ENCODE measurements at regions not wholly inside any gene's neighbourhood (a gene's known extent, or its start where the extent isn't known, plus 50 kb on each side); places are given as distances from the start of the nearest gene placed in this dataset.
"Not testable (repeated sequence)": the region's sequence is repeated elsewhere in the genome, so short reads cannot be mapped to it uniquely, and the experiment has no call there.

DNA sequence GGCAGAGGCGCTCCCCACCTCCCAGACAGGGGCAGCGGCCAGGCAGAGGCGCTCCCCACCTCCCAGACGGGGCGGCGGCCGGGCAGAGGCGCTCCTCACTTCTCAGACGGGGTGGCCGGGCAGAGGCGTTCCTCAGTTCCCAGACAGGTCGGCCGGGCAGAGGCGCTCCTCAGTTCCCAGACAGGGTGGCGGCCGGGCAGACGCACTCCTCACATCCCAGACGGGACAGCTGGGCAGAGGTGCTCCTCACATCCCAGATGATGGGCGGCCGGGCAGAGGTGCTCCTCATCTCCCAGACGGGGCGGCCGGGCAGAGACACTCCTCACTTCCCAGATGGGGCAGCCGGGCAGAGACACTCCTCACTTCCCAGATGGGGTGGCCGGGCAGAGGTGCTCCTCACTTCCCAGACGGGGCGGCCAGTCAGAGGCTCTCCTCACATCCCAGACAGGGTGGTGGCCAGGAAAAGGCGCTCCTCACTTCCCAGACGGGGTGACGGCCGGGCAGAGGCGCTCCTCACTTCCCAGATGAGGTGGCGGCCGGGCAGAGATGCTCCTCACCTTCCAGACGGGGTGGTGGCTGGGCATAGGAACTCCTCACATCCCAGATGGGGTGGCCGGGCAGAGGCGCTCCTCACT lies 75.1 kb downstream of the CARTPT start:
- H3K36me3 ChIP-seq (ENCODE audit: control insufficient read depth, insufficient read depth, low read length, severe bottlenecking): no peaks in the 10 kb centered on the region
- peaks cover 9% of the 10 kb centered on the region for H3K27me3 ChIP-seq (replicated peaks; ENCODE audit: control insufficient read depth, insufficient read depth, low read length)
- no peak overlapping the region for H3K4me3 ChIP-seq (ENCODE audit: low read length)
- peaks cover 8% of the 10 kb centered on the region for H3K9me3 ChIP-seq (ENCODE audit: control insufficient read depth, low read length)
- no peak for DNase-seq (ENCODE audit: low read depth)
- H3K4me1 ChIP-seq (ENCODE audit: control insufficient read depth, insufficient read depth, low read length): no peaks in the 10 kb centered on the region
- no peak overlapping the region for H3K9ac ChIP-seq (ENCODE audit: low read length)

DNA sequence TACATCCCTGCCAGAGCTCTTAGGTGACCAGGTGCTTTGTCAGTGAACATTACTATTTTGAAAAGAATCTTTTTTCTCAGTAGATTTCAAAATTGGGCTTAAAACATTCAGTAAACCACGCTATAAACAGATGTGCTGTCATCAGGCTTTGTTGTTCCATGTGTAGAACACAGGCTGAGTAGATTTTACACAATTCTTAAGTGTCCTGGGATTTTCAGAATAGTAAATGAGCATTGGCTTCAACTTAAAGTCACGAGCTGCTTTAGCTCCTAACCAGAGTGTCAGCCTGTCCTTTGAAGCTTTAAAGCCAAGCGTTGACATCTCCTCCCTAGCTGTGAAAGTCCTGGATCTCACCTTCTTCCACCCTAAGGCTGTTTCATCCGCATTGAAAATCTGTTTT lies 83.6 kb downstream of the CARTPT start:
- DNase-seq (ENCODE audit: low read depth): no peak
- Histone ChIP-seq H3K9me3 (ENCODE audit: control insufficient read depth, low read length) (peaks cover 3% of the 10 kb centered on the region), H3K4me3 (ENCODE audit: low read length) (no peak overlapping the region), H3K9ac (ENCODE audit: low read length) (no peak overlapping the region), H3K4me1 (ENCODE audit: control insufficient read depth, insufficient read depth, low read length) (no peaks in the 10 kb centered on the region), H3K36me3 (ENCODE audit: control insufficient read depth, insufficient read depth, low read length, severe bottlenecking) (no peaks in the 10 kb centered on the region), H3K27me3 (replicated peaks; ENCODE audit: control insufficient read depth, insufficient read depth, low read length) (peaks cover 22% of the 10 kb centered on the region)

DNA sequence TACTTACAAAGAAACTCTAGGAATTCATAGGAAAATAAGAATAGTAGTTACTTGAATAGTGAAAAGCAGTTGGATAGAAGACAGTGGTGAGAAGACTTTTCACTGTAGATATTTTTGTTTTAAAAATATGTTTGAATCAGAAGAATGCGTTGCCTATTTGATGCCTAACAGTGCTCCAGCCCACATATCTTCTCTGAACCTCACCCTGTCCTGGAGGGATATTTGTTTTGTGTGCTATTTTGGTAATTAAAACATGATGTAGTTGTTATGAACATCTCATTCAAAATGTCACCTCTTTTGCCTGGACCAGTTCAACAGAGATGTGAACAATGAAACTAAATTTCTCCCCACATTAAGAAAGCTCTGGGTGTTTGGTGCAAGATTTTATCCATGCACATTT lies 87.6 kb downstream of the CARTPT start:
- H3K36me3 ChIP-seq (ENCODE audit: control insufficient read depth, insufficient read depth, low read length, severe bottlenecking): no peaks in the 10 kb centered on the region
- no peaks in the 10 kb centered on the region for H3K9me3 ChIP-seq (ENCODE audit: control insufficient read depth, low read length)
- H3K27me3 ChIP-seq (replicated peaks; ENCODE audit: control insufficient read depth, insufficient read depth, low read length): peaks cover 15% of the 10 kb centered on the region
- no peak overlapping the region for H3K9ac ChIP-seq (ENCODE audit: low read length)
- no peak for DNase-seq (ENCODE audit: low read depth)
- peaks cover 8% of the 10 kb centered on the region for H3K4me1 ChIP-seq (ENCODE audit: control insufficient read depth, insufficient read depth, low read length)
- no peak overlapping the region for H3K4me3 ChIP-seq (ENCODE audit: low read length)

DNA sequence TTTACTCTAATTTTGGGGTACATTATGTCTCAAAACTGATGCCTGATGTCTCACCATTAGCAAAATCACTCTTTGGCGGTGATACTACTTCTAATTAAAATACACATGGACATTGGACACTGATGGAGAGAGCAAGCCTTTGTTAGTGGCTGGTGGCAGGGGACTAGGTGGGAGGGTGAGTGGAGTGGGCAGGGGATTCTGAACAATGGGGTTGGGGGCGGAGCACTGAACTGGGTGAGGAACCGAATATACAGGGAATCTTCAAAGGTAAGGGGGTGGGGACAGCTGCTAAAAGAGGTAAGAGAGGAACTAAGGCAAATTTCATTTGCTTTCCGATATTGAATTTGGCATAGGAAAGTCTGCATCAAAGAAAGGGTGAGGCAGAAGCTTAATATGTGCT lies 88.8 kb downstream of the CARTPT start:
- DNase-seq (ENCODE audit: low read depth): no peak
- Histone ChIP-seq H3K27me3 (replicated peaks; ENCODE audit: control insufficient read depth, insufficient read depth, low read length) (peaks cover 4% of the 10 kb centered on the region), H3K4me3 (ENCODE audit: low read length) (no peak overlapping the region)

DNA sequence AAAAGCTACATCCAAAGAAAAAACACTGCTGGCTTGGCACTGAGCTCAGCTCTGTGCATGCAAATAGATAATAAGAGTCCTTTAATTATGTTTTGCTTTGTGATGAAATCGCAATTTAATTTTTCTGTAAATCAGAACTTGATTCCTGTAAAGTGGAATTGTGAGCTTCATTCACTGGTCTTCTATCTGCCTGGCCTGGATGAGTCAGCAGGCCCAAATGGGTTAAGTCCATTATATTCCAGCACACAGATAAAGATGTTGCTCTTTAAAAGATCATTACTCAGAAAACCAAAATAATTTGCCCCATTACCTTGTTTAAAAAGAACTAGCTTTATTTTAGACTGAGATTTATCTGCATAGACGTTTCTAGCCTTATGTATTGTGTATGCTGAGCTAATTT lies 90.4 kb downstream of the CARTPT start:
- H3K9ac ChIP-seq (ENCODE audit: low read length): no peak overlapping the region
- no peaks in the 10 kb centered on the region for H3K36me3 ChIP-seq (ENCODE audit: control insufficient read depth, insufficient read depth, low read length, severe bottlenecking)
- no peaks in the 10 kb centered on the region for H3K9me3 ChIP-seq (ENCODE audit: control insufficient read depth, low read length)
- peaks cover 8% of the 10 kb centered on the region for H3K4me1 ChIP-seq (ENCODE audit: control insufficient read depth, insufficient read depth, low read length)
- no peak for DNase-seq (ENCODE audit: low read depth)
- no peak overlapping the region for H3K4me3 ChIP-seq (ENCODE audit: low read length)
- no peaks in the 10 kb centered on the region for H3K27me3 ChIP-seq (replicated peaks; ENCODE audit: control insufficient read depth, insufficient read depth, low read length)

More for the DNA sequence above, 88.8 kb downstream of the CARTPT start:
- Histone ChIP-seq H3K4me1 (ENCODE audit: control insufficient read depth, insufficient read depth, low read length) (peaks cover 8% of the 10 kb centered on the region), H3K36me3 (ENCODE audit: control insufficient read depth, insufficient read depth, low read length, severe bottlenecking) (no peaks in the 10 kb centered on the region), H3K9ac (ENCODE audit: low read length) (no peak overlapping the region), H3K9me3 (ENCODE audit: control insufficient read depth, low read length) (no peaks in the 10 kb centered on the region)

DNA sequence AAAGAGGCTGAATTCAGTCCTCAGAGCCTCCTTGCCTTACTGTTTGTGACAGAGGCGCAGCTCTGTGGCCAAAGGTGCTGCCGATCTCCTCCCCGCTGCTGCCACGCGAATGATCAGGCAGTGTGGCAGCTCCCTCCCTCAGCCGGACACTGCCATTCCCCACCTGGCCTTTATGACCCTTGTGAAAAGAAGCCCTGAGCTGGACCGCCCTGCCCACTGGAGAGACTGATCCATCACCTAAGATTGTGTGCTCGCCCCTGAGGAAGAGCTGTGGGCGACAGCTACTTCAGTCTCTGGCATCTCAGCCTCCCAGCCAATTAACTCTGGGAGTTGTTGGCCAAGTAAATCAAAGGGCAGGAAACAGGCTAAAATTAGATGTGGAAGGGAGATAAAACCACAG lies 90.9 kb downstream of the CARTPT start:
- peaks cover 8% of the 10 kb centered on the region for H3K4me1 ChIP-seq (ENCODE audit: control insufficient read depth, insufficient read depth, low read length)
- H3K9me3 ChIP-seq (ENCODE audit: control insufficient read depth, low read length): no peaks in the 10 kb centered on the region
- no peak overlapping the region for H3K4me3 ChIP-seq (ENCODE audit: low read length)
- no peak overlapping the region for H3K9ac ChIP-seq (ENCODE audit: low read length)
- no peak for DNase-seq (ENCODE audit: low read depth)
- no peaks in the 10 kb centered on the region for H3K36me3 ChIP-seq (ENCODE audit: control insufficient read depth, insufficient read depth, low read length, severe bottlenecking)
- no peaks in the 10 kb centered on the region for H3K27me3 ChIP-seq (replicated peaks; ENCODE audit: control insufficient read depth, insufficient read depth, low read length)

DNA sequence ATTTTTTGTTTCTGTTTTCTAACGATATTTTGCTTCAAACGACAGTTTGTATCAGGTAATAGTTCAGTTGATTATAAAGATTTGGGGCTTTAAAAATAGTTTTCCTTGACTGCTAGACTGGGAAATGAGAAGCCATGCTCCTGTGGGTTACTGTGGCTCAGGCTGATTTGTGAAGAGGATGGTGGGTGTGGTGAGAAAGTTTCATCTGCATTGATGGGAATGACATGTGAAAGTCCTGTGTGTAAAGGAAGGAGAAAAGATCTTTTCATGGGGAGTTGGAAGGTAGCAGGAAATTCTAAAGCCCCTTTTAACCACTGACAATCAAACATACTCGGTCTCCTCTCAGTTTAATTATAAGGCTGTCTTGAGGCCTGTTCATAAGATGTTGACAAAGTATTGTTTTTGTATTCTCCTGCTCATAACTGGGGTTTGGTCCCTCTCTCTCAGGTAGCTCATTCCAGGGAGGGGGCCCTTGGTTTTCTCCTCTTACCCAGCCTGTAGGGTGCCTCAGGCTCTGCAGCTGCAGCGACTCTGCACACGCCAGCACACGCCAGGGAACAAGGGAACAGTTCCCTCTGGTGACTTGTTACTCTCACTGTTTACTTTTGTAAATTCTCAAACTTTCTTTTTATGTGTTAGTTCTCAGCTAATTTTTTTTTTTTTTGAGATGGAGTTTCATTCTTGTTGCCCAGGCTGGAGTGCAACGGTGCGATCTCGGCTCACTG lies 91.6 kb downstream of the CARTPT start:
- Histone ChIP-seq H3K36me3 (ENCODE audit: control insufficient read depth, insufficient read depth, low read length, severe bottlenecking) (no peaks in the 10 kb centered on the region), H3K9ac (ENCODE audit: low read length) (no peak overlapping the region), H3K27me3 (replicated peaks; ENCODE audit: control insufficient read depth, insufficient read depth, low read length) (no peaks in the 10 kb centered on the region), H3K4me1 (ENCODE audit: control insufficient read depth, insufficient read depth, low read length) (peaks cover 8% of the 10 kb centered on the region), H3K4me3 (ENCODE audit: low read length) (no peak overlapping the region), H3K9me3 (ENCODE audit: control insufficient read depth, low read length) (no peaks in the 10 kb centered on the region)
- no peak for DNase-seq (ENCODE audit: low read depth)

DNA sequence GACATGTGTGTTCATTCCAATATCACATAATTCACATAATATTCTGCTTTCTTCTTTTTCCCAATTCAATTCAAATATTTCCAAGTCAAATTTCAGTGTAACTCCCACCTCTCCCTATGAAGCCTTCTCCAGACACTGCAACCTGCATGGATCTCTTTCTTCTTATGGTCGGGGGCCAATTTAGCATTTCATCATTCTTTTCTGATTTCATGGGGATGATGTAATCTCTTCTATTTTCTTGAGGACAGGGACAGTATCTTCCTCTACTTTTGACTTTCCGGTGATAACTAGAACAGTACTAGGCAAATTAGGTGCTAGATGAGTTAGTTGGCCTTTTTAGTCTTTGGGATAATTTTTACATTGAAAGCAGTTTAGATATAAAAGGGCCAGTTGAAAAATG lies 92.7 kb downstream of the CARTPT start:
- no peaks in the 10 kb centered on the region for H3K9me3 ChIP-seq (ENCODE audit: control insufficient read depth, low read length)
- no peak overlapping the region for H3K9ac ChIP-seq (ENCODE audit: low read length)
- H3K4me3 ChIP-seq (ENCODE audit: low read length): no peak overlapping the region
- no peak for DNase-seq (ENCODE audit: low read depth)
- H3K27me3 ChIP-seq (replicated peaks; ENCODE audit: control insufficient read depth, insufficient read depth, low read length): peaks cover 7% of the 10 kb centered on the region
- no peaks in the 10 kb centered on the region for H3K36me3 ChIP-seq (ENCODE audit: control insufficient read depth, insufficient read depth, low read length, severe bottlenecking)
- peaks cover 8% of the 10 kb centered on the region for H3K4me1 ChIP-seq (ENCODE audit: control insufficient read depth, insufficient read depth, low read length)

DNA sequence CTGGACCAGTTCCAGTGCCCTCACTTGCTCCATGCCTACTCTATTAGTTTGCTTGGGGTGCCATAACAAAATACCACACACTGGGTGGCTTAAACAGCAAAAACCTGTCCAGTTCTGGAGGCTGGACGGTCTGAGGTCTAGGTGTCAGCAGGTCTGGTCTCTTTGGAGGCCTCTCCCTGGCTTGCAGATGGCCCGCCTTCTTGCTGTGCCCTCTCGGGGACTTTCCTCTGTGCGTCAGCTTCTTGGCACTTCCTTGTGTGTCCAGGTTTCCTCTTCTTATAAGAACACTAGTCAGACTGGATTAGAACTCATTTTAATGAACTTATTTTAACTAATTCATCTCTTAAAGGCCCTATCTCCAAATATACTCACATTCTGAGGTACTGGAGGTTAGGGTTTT lies 97.2 kb downstream of the CARTPT start:
- peaks cover 24% of the 10 kb centered on the region for H3K27me3 ChIP-seq (replicated peaks; ENCODE audit: control insufficient read depth, insufficient read depth, low read length)
- DNase-seq (ENCODE audit: low read depth): no peak
- H3K36me3 ChIP-seq (ENCODE audit: control insufficient read depth, insufficient read depth, low read length, severe bottlenecking): no peaks in the 10 kb centered on the region
- peaks cover 19% of the 10 kb centered on the region for H3K9me3 ChIP-seq (ENCODE audit: control insufficient read depth, low read length)
- no peaks in the 10 kb centered on the region for H3K4me1 ChIP-seq (ENCODE audit: control insufficient read depth, insufficient read depth, low read length)
- no peak overlapping the region for H3K9ac ChIP-seq (ENCODE audit: low read length)
- no peak overlapping the region for H3K4me3 ChIP-seq (ENCODE audit: low read length)

DNA sequence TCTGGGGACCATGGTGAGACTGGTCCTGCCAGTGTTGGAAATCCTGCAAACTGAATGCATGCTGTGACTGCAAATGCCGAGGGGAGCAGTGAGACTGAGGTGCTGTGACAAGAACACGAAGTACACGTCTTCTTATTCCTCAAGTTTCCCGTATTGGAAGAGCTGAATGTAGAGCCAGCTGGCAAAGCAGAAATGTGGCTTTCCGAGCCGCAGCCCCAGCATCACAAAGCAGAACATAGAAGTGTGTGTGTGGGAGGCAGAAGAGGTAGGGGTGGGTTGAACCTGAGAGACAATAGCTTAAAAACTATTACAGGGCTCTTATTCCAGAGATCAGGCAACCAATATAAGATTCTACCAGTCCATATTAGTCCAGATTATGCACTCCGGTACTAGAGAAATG lies 98.8 kb downstream of the CARTPT start:
- Histone ChIP-seq H3K27me3 (replicated peaks; ENCODE audit: control insufficient read depth, insufficient read depth, low read length) (peaks cover 24% of the 10 kb centered on the region), H3K4me1 (ENCODE audit: control insufficient read depth, insufficient read depth, low read length) (no peaks in the 10 kb centered on the region), H3K36me3 (ENCODE audit: control insufficient read depth, insufficient read depth, low read length, severe bottlenecking) (no peaks in the 10 kb centered on the region), H3K9ac (ENCODE audit: low read length) (no peak overlapping the region), H3K9me3 (ENCODE audit: control insufficient read depth, low read length) (peaks cover 19% of the 10 kb centered on the region), H3K4me3 (ENCODE audit: low read length) (no peak overlapping the region)
- no peak for DNase-seq (ENCODE audit: low read depth)

DNA sequence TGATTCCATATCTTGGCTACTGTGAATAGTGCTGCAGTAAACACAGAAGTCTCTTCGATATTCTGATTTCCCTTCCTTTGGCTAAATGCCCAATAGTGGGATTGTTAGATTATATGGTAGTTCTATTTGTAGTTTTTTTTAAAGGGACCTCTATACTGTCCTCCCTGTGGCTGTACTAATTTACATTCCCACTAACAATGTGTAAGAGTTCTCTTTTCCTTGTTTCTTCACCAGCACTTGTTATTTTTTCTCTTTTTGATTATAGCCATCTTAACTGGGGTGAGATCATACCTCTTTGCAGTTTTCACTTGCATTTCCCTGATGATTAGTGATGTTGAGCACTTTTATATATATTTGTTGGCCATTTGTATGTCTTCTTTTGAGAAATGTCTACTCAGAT lies 102.0 kb downstream of the CARTPT start:
- Histone ChIP-seq H3K4me1 (ENCODE audit: control insufficient read depth, insufficient read depth, low read length) (no peaks in the 10 kb centered on the region), H3K9me3 (ENCODE audit: control insufficient read depth, low read length) (peaks cover 41% of the 10 kb centered on the region), H3K4me3 (ENCODE audit: low read length) (no peak overlapping the region), H3K27me3 (replicated peaks; ENCODE audit: control insufficient read depth, insufficient read depth, low read length) (peaks cover 21% of the 10 kb centered on the region), H3K36me3 (ENCODE audit: control insufficient read depth, insufficient read depth, low read length, severe bottlenecking) (no peaks in the 10 kb centered on the region), H3K9ac (ENCODE audit: low read length) (no peak overlapping the region)
- no peak for DNase-seq (ENCODE audit: low read depth)

DNA sequence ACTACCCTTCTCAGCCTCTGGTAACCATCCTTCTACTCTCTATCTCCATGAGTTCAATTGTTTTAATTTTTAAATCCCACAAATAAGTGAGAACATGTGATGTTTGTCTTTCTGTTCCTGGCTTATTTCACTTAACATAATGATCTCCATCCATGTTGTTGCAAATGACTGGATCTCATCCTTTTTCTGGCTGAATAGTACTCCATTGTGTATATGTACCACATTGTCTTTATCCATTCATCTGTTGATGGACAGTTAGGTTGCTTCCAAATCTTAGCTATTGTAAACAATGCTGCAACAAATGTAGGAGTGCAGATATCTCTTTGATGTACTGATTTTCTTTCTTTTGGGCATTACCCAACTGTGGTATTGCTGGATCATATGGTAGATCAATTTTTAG lies 103.0 kb downstream of the CARTPT start:
- Histone ChIP-seq H3K27me3 (replicated peaks; ENCODE audit: control insufficient read depth, insufficient read depth, low read length) (peaks cover 14% of the 10 kb centered on the region), H3K9me3 (ENCODE audit: control insufficient read depth, low read length) (peaks cover 51% of the 10 kb centered on the region)

More for the DNA sequence above, 103.0 kb downstream of the CARTPT start:
- not testable (repeated sequence) for H3K4me1 ChIP-seq (ENCODE audit: control insufficient read depth, insufficient read depth, low read length); H3K36me3 ChIP-seq (ENCODE audit: control insufficient read depth, insufficient read depth, low read length, severe bottlenecking); DNase-seq (ENCODE audit: low read depth); H3K4me3 ChIP-seq (ENCODE audit: low read length); H3K9ac ChIP-seq (ENCODE audit: low read length)
